ENCODE measurements at regions not wholly inside any gene's neighbourhood (a gene's known extent, or its start where the extent isn't known, plus 50 kb on each side); places are given as distances from the start of the nearest gene placed in this dataset.

DNA sequence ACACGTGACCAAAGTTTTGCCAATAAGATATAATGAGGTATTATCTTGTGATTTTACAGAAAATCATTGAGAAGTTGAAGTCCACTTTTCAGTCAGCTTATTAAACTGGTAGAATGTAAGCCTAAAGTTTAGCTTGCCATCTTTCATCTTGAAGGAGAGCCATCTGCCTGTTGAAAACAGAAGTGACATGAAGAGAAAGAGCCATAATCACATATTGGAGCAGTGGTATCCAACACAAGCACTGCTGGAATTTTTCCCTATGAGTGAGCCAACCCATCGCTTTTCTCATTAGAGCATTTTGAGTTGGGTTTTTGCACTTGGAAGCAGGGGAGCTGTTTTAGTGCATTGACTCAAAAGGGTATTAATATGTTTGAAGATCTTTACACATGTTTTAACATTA is 117.6 kb upstream of the FERD3L start:
- Histone ChIP-seq H2BK5ac (ENCODE audit: insufficient read length, low read length) (no peak overlapping the region), H3K9me3 (ENCODE audit: control insufficient read depth, low read depth, low read length) (no peaks in the 10 kb centered on the region), H2BK15ac (ENCODE audit: low read depth, low read length) (no peak overlapping the region), H3K23me2 (ENCODE audit: insufficient read length, low read depth, low read length, poor library complexity, severe bottlenecking) (no peaks in the 10 kb centered on the region), H4K20me1 (ENCODE audit: control insufficient read depth, insufficient read depth, insufficient read length) (no peaks in the 10 kb centered on the region), H4K8ac (replicated peaks; ENCODE audit: insufficient read length, low read depth, low read length) (no peak overlapping the region), H2BK120ac (ENCODE audit: low read depth, low read length, poor library complexity, severe bottlenecking) (no peak overlapping the region), H4K5ac (ENCODE audit: insufficient read length, low read depth, low read length) (no peak overlapping the region), H3K4me2 (ENCODE audit: insufficient read depth, insufficient read length, low read length) (no peak overlapping the region), H2AFZ (ENCODE audit: low read length) (no peak overlapping the region), H2BK20ac (ENCODE audit: low read depth, low read length, poor library complexity, severe bottlenecking) (no peak overlapping the region), H3K14ac (ENCODE audit: insufficient read depth, low read length) (no peak overlapping the region), H3K23ac (ENCODE audit: insufficient read length, low read depth, low read length) (no peak overlapping the region), H3K27ac (ENCODE audit: insufficient read length, low read depth, low read length) (no peak overlapping the region), H3K9ac (ENCODE audit: extremely low read depth, insufficient read length, low read length) (no peak overlapping the region), H3K56ac (ENCODE audit: insufficient read length, low read depth, low read length) (no peak overlapping the region), H4K91ac (ENCODE audit: insufficient read length, low read depth, low read length) (no peak overlapping the region), H3K4ac (ENCODE audit: low read depth, low read length) (no peak overlapping the region), H3K4me1 (ENCODE audit: insufficient read depth, low read length) (no peaks in the 10 kb centered on the region), H3K18ac (ENCODE audit: insufficient read length, low read depth, low read length) (no peak overlapping the region), H2BK12ac (ENCODE audit: insufficient read length, low read depth, low read length) (no peak overlapping the region), H3K79me2 (ENCODE audit: insufficient read depth, low read length) (no peaks in the 10 kb centered on the region), H2AK5ac (ENCODE audit: insufficient read length, low read length) (no peak overlapping the region), H3K27me3 (ENCODE audit: insufficient read depth, low read length) (no peaks in the 10 kb centered on the region), H3K79me1 (ENCODE audit: insufficient read depth, low read depth, low read length, poor library complexity, severe bottlenecking) (no peaks in the 10 kb centered on the region), H3T11ph (ENCODE audit: low read length) (no peak overlapping the region)
- H3K27me3 Mint-ChIP-seq (ENCODE audit: low read depth): no peaks in the 10 kb centered on the region; the same call in 1 of the 2 replicates
- no CpG with 5 or more reads among the region's 2 CpGs for WGBS (ENCODE audit: extremely low coverage, insufficient read length, low lambda C conversion rate)
- H3K9me3 Mint-ChIP-seq: no peaks in the 10 kb centered on the region
- no peak overlapping the region for H3K4me3 Mint-ChIP-seq
- H3K27ac Mint-ChIP-seq: no peak overlapping the region
- TF ChIP-seq, protein P1, sequence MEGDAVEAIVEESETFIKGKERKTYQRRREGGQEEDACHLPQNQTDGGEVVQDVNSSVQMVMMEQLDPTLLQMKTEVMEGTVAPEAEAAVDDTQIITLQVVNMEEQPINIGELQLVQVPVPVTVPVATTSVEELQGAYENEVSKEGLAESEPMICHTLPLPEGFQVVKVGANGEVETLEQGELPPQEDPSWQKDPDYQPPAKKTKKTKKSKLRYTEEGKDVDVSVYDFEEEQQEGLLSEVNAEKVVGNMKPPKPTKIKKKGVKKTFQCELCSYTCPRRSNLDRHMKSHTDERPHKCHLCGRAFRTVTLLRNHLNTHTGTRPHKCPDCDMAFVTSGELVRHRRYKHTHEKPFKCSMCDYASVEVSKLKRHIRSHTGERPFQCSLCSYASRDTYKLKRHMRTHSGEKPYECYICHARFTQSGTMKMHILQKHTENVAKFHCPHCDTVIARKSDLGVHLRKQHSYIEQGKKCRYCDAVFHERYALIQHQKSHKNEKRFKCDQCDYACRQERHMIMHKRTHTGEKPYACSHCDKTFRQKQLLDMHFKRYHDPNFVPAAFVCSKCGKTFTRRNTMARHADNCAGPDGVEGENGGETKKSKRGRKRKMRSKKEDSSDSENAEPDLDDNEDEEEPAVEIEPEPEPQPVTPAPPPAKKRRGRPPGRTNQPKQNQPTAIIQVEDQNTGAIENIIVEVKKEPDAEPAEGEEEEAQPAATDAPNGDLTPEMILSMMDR (conservative IDR thresholded peaks at IDR 0.05): no peak
- no peak for DNase-seq
- no peaks in the 10 kb centered on the region for H3K4me1 Mint-ChIP-seq
- H3K36me3 Mint-ChIP-seq (ENCODE audit: insufficient read depth in 1 of 3, low read depth in 3 of 3): no peaks in the 10 kb centered on the region
